GM19324 (cell line): ENCODE measurements at regions not wholly inside any gene's neighbourhood (a gene's known extent, or its start where the extent isn't known, plus 50 kb on each side); places are given as distances from the start of the nearest gene placed in this dataset.
"Not testable (repeated sequence)": the region's sequence is repeated elsewhere in the genome, so short reads cannot be mapped to it uniquely, and the experiment has no call there.

Experiments
- ATAC-seq: cut with Tn5 transposase; IDR thresholded peaks from one replicate; pipeline ENCODE4 v1.9.1; 2021; ENCODE audit warnings: mild to moderate bottlenecking, moderate library complexity; ENCODE audit not compliant: unreplicated experiment, low FRiP score

DNA sequence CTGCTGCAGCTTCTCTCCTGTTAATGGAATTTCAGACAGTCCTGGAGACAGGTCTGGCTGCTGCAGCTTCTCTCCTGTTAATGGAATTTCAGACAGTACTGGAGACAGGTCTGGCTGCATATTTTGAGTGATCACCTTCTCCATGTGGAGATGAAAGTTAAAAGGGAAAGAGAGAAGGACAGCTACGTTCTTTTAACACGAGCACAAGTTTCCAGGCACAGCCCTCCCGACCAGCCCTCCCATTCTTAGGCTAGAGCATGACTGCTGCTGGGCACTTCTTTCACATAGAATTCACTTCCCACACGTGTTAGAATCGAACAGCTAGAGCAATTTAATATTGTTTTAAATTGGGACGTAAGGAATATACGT lies 133.3 kb upstream of the DMRT1 start:
- ATAC-seq = no peak

DNA sequence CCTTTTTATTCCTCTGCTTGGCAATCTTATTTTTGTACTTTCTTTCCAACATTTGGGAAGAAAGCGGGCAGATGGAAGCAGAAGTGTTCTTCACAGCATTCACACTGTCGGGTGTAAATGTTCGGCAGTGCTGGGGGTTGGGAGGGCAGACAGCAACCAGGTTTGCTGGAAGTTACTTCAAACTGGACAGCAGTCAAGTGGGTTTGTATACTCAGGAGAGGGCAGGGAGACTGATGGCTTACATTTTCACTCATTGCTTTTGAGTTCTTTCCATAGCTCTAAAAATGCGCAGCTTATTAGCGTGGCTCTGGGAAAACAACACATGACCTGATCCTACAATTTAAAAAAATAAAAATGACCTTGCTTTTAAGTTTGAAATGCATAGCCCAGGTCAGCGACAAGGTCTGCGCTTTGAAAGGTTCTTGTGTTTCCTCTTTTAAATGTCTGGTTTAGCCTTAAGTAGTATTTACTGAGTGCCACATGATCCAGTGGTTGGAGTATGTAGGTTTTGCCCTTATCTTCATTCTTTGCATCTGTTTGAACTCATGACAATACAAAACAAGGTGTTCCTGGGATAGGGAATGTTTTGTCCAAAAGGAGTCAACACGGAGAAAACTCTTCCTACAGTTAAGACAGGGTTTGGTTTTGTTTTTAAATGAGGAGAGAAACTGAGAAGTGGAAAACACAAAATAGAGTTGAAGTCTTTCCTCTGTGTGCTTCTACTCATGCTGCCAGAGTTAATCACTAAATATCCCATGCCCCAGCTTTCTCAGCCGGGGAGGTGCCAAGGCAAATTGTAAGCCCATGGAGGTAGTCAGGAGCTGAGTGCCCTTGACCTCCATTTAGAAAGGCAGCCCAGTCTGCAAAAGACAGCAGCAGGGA lies 132.7 kb upstream of the DMRT1 start:
- ATAC-seq = no peak

DNA sequence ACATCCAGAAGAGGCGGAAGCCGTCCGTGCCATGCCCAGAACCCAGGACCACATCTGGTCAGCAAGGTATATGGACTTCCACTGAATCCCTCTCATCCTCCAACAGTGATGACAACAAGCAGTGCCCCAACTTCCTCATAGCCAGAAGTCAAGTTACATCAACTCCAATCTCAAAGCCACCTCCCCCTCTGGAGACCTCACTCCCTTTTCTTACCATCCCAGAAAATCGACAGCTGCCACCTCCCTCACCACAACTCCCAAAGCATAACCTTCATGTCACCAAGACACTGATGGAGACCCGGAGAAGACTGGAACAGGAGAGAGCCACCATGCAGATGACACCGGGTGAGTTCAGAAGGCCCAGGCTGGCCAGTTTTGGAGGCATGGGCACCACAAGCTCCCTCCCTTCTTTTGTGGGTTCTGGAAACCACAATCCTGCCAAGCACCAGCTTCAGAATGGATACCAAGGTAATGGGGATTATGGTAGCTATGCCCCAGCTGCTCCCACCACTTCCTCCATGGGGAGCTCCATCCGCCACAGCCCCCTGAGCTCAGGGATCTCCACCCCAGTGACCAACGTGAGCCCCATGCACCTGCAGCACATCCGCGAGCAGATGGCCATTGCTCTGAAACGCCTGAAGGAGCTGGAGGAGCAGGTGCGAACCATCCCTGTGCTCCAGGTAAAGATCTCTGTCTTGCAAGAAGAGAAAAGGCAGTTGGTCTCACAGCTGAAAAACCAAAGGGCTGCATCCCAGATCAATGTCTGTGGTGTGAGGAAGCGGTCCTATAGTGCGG lies 130.3 kb upstream of the DMRT1 start:
- no peak for ATAC-seq

DNA sequence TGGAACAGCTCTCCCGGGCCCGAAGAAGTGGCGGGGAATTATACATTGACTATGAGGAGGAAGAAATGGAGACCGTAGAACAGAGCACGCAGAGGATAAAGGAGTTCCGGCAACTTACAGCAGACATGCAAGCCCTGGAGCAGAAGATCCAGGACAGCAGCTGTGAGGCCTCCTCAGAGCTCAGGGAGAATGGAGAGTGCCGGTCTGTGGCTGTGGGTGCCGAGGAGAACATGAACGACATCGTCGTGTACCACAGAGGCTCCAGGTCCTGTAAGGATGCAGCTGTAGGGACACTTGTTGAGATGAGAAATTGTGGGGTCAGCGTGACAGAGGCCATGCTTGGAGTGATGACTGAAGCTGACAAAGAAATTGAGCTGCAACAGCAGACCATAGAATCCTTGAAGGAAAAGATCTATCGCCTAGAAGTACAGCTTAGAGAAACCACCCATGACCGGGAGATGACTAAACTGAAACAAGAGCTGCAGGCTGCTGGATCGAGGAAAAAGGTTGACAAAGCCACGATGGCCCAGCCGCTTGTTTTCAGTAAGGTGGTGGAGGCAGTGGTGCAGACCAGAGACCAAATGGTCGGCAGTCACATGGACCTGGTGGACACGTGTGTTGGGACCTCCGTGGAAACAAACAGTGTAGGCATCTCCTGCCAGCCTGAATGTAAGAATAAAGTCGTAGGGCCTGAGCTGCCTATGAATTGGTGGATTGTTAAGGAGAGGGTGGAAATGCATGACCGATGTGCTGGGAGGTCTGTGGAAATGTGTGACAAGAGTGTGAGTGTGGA lies 129.5 kb upstream of the DMRT1 start:
- ATAC-seq = no peak

DNA sequence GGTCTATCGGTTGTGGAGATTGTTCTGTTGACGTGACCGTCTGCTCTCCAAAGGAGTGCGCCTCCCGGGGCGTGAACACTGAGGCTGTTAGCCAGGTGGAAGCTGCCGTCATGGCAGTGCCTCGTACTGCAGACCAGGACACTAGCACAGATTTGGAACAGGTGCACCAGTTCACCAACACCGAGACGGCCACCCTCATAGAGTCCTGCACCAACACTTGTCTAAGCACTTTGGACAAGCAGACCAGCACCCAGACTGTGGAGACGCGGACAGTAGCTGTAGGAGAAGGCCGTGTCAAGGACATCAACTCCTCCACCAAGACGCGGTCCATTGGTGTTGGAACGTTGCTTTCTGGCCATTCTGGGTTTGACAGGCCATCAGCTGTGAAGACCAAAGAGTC lies 128.9 kb upstream of the DMRT1 start:
- no peak for ATAC-seq

GRCh38 chr9:713091-713490 lies 128.4 kb upstream of the DMRT1 start:
- ATAC-seq = no peak

DNA sequence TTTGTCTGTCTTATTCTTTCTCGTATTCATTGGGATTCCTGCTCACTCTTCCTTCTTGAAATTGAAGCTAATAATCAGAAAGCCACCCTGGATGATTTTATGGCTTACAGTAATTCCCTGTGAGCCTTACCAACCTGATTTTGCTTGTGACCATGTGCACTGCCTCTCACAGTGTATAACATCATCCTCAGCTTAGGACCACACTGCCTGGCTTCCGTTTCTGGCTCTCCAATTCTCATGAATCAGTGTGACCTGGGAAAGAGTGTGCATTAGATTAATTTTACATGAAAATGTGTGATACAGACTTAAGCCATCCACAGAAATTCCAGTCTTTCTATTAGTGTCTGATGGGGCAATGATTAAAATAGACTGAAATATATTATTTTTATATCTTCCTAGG lies 126.8 kb upstream of the DMRT1 start:
- ATAC-seq = no peak

DNA sequence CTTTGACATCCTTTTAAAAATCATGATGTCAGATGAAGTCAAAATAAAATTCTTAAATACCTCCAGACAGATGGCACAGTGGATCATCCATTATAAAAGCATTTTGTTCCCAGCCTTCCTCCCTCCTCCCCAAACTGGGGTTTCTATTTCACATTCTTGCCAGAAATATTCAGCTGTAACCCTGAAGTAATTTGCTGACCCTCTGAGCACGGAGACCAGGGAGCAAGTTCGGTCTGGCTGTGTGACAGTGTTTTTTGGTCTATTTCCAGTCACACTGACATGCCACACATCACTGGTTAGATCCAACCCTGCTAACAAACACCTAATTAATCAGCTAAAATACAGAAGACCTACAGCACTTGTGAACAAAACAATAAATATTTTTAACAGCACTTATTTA lies 126.2 kb upstream of the DMRT1 start:
- no peak for ATAC-seq

DNA sequence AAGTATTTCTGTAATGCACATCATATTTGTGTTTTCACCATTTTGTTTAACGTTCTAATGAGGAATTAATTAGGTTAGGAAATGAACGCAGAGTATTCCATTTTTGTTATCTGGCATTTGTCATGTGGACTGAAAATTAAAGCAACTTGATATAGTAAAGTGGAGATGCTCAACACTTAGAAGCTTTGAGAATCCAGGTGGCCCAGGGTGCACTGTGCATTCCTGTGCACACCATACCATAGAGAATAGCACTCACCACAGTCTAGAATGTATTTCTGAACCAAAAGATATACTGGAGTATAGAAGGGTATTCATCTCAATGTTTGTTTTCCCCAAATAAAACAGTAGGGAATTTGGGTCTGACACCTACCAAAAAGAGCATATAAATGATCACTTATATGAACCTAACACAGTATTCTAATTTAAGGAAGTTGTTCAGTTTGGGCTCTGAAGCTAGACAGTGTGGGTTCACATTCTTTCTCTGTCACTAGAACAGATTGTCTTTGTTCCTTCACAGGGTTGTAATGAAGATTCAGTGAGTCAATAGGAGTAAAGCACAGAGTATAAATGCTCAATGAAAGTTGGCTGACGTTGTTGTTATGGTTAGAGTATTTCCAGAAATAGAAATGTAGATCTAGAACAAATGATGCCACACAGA lies 125.6 kb upstream of the DMRT1 start:
- no peak for ATAC-seq

DNA sequence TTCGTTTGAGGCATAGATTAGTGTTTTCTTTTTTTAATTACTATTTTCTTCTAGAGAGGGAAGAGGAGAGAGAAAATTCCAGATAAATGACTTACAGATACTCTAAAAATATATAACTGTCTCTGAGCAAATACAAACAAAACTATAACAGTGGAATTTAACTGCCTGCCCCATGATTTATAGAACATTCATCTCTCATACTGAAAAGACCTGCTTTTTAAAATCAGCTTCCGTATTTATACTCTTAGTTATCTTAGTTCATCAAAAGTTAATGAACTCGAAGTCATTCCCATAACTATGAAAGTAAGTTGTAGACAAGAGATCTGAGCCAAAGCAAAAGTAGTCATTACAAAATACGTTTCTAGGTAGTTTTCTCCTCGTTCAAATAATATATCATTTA lies 123.8 kb upstream of the DMRT1 start:
- ATAC-seq = no peak

DNA sequence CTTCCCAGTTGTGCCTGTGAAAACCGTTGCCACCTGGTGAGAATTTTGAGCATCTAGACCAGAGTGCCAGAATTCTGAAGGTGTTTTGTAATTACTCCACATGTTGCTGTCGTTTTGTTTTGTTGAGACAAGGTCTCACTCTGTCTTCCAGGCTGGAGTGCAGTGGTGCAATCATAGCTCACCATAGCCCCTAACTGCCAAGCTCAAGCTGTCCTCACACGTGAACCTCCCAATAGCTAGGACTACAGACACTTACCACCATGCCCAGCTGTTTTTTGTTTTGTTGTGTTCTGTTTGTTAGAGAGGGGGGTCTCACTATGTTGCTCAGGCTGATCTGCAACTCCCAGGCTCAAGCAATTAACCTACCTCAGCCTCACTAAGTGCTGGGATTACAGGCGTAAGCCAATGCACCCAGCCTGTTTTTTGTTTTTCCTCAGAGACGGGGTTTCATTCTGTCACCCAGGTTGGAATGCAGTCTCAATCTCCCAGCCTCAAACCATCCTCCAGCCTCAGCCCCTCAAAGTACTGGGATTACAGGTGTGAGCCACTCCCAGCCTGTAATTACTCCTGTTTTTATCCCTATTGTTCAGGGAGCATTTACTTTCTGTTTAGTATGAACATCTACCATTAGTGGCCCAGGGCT lies 121.1 kb upstream of the DMRT1 start:
- ATAC-seq = no peak

- no peak for ATAC-seq
Measured at GRCh38 chr9:722388-722980, 119.0 kb upstream of the DMRT1 start.

DNA sequence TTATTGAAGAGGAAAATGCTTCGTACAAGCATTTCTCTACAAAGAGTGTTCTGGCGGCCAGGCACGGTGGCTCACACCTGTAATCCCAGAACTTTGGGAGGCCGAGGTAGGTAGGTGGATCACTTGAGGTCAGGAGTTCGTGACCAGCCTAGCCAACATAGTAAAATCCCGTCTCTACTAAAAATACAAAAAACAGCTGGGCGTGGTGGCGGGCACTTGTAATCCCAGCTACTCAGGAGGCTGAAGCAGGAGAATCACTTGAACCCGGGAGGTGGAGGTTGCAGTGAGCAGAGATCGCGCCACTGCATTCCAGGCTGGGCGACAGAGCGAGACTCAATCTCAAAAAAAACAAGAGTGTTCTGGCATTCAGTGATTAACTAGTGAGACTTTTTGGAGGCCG lies 117.0 kb upstream of the DMRT1 start:
- ATAC-seq = not testable (repeated sequence)

DNA sequence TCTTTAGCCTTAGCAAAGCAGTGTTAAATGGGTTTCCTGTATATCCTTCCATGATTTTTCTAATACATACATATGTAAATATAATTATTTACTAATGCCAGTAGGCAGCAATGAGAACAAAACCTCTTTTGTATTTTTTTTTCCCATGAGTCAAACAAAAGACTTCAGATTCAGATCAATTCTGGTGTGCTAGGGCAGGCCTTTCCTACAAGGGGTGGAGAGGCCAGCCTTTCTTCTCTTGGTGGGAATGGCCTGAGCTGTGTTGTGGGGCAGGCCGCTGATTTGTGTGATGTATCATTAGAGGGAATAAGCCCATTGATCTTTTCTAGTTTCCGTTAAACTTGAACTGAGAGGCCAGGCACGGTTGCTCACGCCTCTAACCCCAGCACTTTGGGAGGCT lies 115.5 kb upstream of the DMRT1 start:
- ATAC-seq = no peak

DNA sequence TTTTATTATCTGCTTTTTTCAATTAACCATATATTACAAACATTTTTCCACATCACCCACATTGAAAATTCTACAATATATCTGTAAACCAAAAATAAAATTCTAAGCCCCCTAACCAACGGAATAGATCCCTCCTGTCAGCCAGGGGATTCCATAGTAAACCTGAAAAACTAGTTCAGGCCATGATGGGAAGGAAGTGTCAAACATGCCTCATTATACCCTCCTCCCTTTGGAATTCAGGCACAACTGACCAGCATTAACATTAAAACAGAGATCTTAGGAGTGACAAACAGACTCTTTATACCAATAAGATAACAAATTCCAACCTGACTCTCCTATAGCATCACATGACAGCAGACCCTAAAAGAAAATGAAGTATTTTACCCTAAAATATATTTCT lies 113.7 kb upstream of the DMRT1 start:
- no peak for ATAC-seq

- ATAC-seq = no peak
Measured at GRCh38 chr9:728535-728934, 113.0 kb upstream of the DMRT1 start.

- ATAC-seq = no peak
Measured at GRCh38 chr9:731474-731873, 110.0 kb upstream of the DMRT1 start.

DNA sequence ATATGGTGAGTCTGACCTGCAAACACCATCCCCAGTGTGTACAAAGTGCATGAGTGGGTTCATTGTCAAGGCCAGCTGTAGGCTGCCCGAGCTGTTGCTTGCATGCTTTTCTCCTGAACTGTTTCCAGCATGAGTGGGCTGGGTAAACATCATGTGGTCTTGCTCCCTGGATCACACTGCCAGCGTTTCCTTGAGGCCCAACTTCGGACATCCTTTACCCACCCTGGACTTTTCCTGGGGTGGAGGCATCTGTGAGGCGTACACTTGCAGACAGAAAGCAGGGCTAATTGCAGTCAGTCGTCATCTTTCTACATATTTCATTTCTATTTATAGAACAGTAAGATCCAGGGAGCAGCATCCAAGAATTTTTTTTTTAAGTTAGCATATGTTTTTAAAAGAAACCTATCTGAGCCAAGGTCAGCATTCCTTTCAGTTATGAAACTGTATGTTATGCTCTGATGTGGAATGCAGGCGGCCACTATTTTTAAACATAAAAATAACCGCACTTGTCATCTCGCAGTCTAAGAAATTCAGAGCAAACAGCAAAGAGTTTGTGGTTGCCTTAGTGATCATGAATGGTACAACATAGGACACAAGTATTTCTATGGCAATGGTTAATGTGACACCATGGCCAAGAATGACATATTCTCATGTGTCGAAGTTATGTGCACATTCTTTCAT lies 106.5 kb upstream of the DMRT1 start:
- ATAC-seq = no peak

GRCh38 chr9:737400-738120 lies 103.9 kb upstream of the DMRT1 start:
- ATAC-seq = no peak
